ENCODE measurements at regions not wholly inside any gene's neighbourhood (a gene's known extent, or its start where the extent isn't known, plus 50 kb on each side); places are given as distances from the start of the nearest gene placed in this dataset.
"Not testable (repeated sequence)": the region's sequence is repeated elsewhere in the genome, so short reads cannot be mapped to it uniquely, and the experiment has no call there.

DNA sequence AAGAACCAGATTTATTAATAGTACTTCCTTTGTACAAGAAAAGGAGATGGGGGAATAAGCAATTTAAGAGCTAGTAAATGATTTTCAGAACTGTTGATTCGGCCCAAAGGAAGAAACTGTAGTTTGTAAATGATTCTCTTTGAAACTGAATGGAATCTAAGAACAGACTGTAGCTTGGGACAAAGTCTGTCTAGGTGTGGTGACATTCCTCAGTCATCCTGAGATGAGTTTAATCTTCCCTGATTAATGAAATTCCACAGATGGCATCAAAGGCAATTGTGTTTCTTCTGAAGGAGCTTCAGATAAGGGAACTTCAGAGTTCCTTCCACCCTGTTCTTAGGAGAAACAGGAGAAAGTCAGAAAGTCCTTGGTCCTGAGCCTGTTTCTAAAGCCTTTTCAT lies 2095.9 kb downstream of the LRRC4C start:
- no peak for DNase-seq (ENCODE audit: low spot score)
- Histone ChIP-seq H3K27ac (no peak overlapping the region), H3K27me3 (replicated peaks; ENCODE audit: insufficient read depth) (no peaks in the 10 kb centered on the region), H3K4me1 (replicated peaks) (no peaks in the 10 kb centered on the region), H3K36me3 (no peaks in the 10 kb centered on the region), H3K9me3 (no peaks in the 10 kb centered on the region), H3K4me3 (no peak overlapping the region)
- no peak for TF ChIP-seq POLR2AphosphoS5 (IDR thresholded peaks at IDR 0.05)
- no peak for TF ChIP-seq POLR2A (IDR thresholded peaks at IDR 0.05)
- TF ChIP-seq, protein P1, sequence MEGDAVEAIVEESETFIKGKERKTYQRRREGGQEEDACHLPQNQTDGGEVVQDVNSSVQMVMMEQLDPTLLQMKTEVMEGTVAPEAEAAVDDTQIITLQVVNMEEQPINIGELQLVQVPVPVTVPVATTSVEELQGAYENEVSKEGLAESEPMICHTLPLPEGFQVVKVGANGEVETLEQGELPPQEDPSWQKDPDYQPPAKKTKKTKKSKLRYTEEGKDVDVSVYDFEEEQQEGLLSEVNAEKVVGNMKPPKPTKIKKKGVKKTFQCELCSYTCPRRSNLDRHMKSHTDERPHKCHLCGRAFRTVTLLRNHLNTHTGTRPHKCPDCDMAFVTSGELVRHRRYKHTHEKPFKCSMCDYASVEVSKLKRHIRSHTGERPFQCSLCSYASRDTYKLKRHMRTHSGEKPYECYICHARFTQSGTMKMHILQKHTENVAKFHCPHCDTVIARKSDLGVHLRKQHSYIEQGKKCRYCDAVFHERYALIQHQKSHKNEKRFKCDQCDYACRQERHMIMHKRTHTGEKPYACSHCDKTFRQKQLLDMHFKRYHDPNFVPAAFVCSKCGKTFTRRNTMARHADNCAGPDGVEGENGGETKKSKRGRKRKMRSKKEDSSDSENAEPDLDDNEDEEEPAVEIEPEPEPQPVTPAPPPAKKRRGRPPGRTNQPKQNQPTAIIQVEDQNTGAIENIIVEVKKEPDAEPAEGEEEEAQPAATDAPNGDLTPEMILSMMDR (IDR thresholded peaks at IDR 0.05) = no peak
- WGBS = 62% methylated on average over 1 of the region's 1 CpG
- intact Hi-C loops (cut with DNase I) = no loop called here

DNA sequence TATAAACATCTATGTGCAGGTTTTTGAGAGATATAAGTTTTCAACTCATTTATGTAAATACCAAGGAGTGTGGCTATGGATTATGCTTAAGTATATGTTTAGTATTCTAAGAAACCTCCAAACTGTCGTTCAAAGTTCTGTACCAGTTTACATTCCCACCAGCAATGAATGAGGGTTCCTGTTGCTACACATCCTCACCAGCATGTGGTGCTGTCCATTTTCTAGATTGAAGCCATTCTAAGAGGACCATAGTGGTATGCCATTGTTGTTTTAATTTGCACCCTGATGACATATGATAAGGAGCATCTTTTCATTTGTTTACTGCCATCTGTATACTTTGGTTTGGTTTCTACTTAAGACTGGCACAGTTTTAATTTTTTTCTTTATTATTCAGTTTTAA lies 2097.9 kb downstream of the LRRC4C start:
- H3K4me3 ChIP-seq = no peak overlapping the region
- H3K36me3 ChIP-seq = no peaks in the 10 kb centered on the region
- TF ChIP-seq POLR2AphosphoS5 (IDR thresholded peaks at IDR 0.05) = no peak
- no peak for TF ChIP-seq POLR2A (IDR thresholded peaks at IDR 0.05)
- TF ChIP-seq, protein P1 (IDR thresholded peaks at IDR 0.05) = no peak
- 71% methylated on average over 1 of the region's 1 CpG for WGBS
- no peak overlapping the region for H3K27ac ChIP-seq
- no peaks in the 10 kb centered on the region for H3K4me1 ChIP-seq (replicated peaks)
- intact Hi-C loops (cut with DNase I) = no loop called here
- no peak for DNase-seq (ENCODE audit: low spot score)
- H3K27me3 ChIP-seq (replicated peaks; ENCODE audit: insufficient read depth) = no peaks in the 10 kb centered on the region
- H3K9me3 ChIP-seq = no peaks in the 10 kb centered on the region

DNA sequence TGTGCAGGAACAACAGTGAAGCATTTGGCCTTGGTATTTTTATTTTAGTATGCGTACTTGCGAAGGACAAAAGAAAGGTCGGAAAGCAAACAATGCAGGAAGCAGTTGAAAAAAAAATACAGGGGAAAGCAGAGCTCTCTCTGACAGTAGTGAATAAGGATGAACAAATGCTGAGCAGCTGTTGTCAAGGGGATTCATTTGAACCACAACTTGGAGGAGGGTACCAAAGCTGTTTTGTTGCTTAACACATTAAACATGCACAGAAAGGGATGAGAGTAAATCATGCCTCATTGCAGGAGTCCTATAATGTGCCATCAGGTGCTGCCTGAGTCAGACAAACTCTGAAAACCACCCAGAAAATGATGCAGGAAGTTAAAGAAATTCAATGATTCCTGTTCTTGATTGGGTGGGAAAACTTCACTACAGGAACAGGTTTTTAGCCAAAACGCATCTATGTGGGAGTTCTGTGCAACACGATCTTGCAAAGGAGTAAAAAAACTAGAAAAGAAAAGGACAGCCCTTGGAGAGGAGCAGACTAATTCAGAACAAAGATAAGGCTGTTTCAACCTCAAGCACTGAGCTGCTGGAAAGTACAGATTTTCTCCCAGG lies 2113.5 kb downstream of the LRRC4C start:
- Histone ChIP-seq H3K9me3 (no peaks in the 10 kb centered on the region), H3K4me1 (replicated peaks) (no peaks in the 10 kb centered on the region), H3K27me3 (replicated peaks; ENCODE audit: insufficient read depth) (no peaks in the 10 kb centered on the region), H3K4me3 (no peak overlapping the region), H3K36me3 (no peaks in the 10 kb centered on the region), H3K27ac (no peak overlapping the region)
- WGBS = 12% methylated on average over 5 of the region's 5 CpGs
- intact Hi-C loops (cut with DNase I) = no loop called here
- DNase-seq (ENCODE audit: low spot score) = no peak
- TF ChIP-seq POLR2A (IDR thresholded peaks at IDR 0.05) (no peak), POLR2AphosphoS5 (IDR thresholded peaks at IDR 0.05) (no peak)
- TF ChIP-seq, protein P1 (IDR thresholded peaks at IDR 0.05) = no peak

DNA sequence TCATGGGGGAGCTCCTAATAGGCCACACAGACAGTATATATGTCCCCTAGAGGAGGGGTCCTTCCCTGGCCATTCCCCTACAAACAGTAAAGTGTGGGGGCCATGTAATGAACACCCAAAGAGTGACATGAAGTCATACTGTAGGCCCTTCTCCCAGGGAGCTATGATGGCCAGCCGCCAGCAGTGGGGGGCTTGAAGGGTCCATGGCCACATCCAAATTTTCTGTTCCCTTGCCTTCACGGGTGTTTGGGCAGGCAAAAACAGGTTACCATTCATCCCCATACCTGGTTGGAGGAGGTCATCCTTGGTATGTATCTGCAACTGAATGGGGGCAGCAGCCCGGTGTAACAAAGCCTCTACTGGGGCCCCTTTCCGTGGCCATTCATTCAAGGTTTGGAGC lies 2118.0 kb downstream of the LRRC4C start:
- intact Hi-C loops (cut with DNase I) = no loop called here
- no peak for DNase-seq (ENCODE audit: low spot score)
- TF ChIP-seq, protein P1 (IDR thresholded peaks at IDR 0.05) = no peak
- TF ChIP-seq POLR2AphosphoS5 (IDR thresholded peaks at IDR 0.05) = no peak
- TF ChIP-seq POLR2A (IDR thresholded peaks at IDR 0.05) = no peak

DNA sequence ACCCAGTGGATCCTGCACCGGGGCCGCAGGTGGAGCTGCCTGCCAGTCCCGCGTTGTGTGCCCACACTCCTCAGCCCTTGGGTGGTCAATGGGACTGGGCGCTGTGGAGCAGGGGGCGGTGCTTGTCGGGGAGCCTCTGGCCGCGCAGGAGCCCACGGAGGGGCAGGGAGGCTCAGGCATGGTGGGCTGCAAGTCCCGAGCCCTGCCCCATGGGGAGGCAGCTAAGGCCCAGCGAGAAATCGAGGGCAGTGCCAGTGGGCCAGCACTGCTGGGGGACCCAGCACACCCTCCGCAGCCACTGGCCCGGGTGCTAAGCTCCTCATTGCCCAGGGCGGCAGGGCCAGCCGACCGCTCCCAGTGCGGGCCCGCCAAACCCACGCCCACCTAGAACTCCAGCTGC lies 2126.4 kb downstream of the LRRC4C start:
- H3K4me1 ChIP-seq (replicated peaks); H3K27me3 ChIP-seq (replicated peaks; ENCODE audit: insufficient read depth); intact Hi-C loops (cut with DNase I); H3K36me3 ChIP-seq; DNase-seq (ENCODE audit: low spot score); H3K27ac ChIP-seq; H3K9me3 ChIP-seq; H3K4me3 ChIP-seq: not testable (repeated sequence)
- 74% methylated on average over 10 of the region's 21 CpGs for WGBS

More for the DNA sequence above, 2118.0 kb downstream of the LRRC4C start:
- Histone ChIP-seq H3K4me1 (replicated peaks) (no peaks in the 10 kb centered on the region), H3K36me3 (no peaks in the 10 kb centered on the region), H3K4me3 (no peak overlapping the region), H3K27ac (no peak overlapping the region), H3K27me3 (replicated peaks; ENCODE audit: insufficient read depth) (no peaks in the 10 kb centered on the region), H3K9me3 (no peaks in the 10 kb centered on the region)
- 100% methylated on average over 4 of the region's 4 CpGs for WGBS
